ENCODE measurements at regions not wholly inside any gene's neighbourhood (a gene's known extent, or its start where the extent isn't known, plus 50 kb on each side); places are given as distances from the start of the nearest gene placed in this dataset.

DNA sequence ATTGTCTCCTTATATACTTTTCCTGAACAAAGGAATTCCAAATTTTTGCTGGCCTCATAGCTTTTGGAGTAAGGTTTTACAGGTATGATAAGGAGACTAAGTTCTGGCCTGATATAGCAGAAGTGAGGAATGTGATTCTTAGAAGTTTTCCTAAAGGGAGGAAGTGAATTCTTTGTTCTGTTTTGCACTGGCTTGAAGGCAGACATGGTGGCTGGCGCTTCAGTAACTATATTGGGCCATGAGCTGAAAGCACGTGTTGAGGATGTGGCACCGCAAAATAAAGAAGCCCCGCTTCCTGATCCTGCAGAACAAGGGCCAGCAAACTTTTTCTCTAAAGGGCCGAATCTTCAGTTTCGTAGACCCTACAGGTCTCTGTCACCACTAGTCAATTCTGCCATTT, 224.2 kb downstream of the SNX18 start:
- DNase-seq = no peak
- Histone ChIP-seq H3K9me3 (replicated peaks in 1 of 2; ENCODE audit: control insufficient read depth in 1 of 2, insufficient read depth in 1 of 2, low read length in 2 of 2) (no peaks in the 10 kb centered on the region), H3K4me2 (replicated peaks; ENCODE audit: extremely low read depth, low read length, poor library complexity, severe bottlenecking) (no peak overlapping the region), H4K20me1 (ENCODE audit: insufficient read depth, low read length) (no peaks in the 10 kb centered on the region), H3K79me2 (ENCODE audit: insufficient read depth, low read length) (no peaks in the 10 kb centered on the region), H3K4me3 (replicated peaks in 1 of 3; ENCODE audit: low read depth in 2 of 3, low read length in 3 of 3) (no peak overlapping the region), H3K4me1 (ENCODE audit: control insufficient read depth in 1 of 2, insufficient read depth in 2 of 2, low read length in 2 of 2) (peaks cover 38 to 66% of the 10 kb centered on the region in 2 donors), H3K27ac (ENCODE audit: low read depth in 1 of 2, low read length in 2 of 2) (no peak overlapping the region), H3K36me3 (replicated peaks in 1 of 2; ENCODE audit: control insufficient read depth in 1 of 2, insufficient read depth in 2 of 2, low read length in 2 of 2) (no peaks in the 10 kb centered on the region), H3K9ac (ENCODE audit: insufficient read depth, low read length, poor library complexity, severe bottlenecking) (no peak overlapping the region), H2AFZ (ENCODE audit: insufficient read depth, low read depth, low read length, poor library complexity, severe bottlenecking) (no peak overlapping the region), H3K27me3 (ENCODE audit: control insufficient read depth in 2 of 2, insufficient read depth in 2 of 2, low read length in 2 of 2) (no peaks in the 10 kb centered on the region)
- H3K27me3 Mint-ChIP-seq (ENCODE audit: low read depth in 3 of 3) = peaks cover 0 to 4% (median 3%) of the 10 kb centered on the region in 3 donors
- TF ChIP-seq, protein P1, sequence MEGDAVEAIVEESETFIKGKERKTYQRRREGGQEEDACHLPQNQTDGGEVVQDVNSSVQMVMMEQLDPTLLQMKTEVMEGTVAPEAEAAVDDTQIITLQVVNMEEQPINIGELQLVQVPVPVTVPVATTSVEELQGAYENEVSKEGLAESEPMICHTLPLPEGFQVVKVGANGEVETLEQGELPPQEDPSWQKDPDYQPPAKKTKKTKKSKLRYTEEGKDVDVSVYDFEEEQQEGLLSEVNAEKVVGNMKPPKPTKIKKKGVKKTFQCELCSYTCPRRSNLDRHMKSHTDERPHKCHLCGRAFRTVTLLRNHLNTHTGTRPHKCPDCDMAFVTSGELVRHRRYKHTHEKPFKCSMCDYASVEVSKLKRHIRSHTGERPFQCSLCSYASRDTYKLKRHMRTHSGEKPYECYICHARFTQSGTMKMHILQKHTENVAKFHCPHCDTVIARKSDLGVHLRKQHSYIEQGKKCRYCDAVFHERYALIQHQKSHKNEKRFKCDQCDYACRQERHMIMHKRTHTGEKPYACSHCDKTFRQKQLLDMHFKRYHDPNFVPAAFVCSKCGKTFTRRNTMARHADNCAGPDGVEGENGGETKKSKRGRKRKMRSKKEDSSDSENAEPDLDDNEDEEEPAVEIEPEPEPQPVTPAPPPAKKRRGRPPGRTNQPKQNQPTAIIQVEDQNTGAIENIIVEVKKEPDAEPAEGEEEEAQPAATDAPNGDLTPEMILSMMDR (IDR thresholded peaks at IDR 0.05) = no peak
- H3K4me3 Mint-ChIP-seq = no peak overlapping the region
- peaks cover 53% of the 10 kb centered on the region for H3K4me1 Mint-ChIP-seq
- intact Hi-C loops (cut with micrococcal nuclease) = loop anchor here in 1 of 2 donors (5.0 to 10.0 kb wide), 2 partner anchors 69 to 217 kb away; no protein-coding TSS in a partner anchor
- WGBS (ENCODE audit: insufficient coverage) = 50% methylated on average over 4 of the region's 6 CpGs
- H3K9me3 Mint-ChIP-seq = peaks cover 0 to 3% (median 0%) of the 10 kb centered on the region in 7 donors
- no peaks in the 10 kb centered on the region for H3K36me3 Mint-ChIP-seq
- H3K27ac Mint-ChIP-seq = peak overlapping the region in 3 of 7 donors; percentile 15 to 48 (median 42)

DNA sequence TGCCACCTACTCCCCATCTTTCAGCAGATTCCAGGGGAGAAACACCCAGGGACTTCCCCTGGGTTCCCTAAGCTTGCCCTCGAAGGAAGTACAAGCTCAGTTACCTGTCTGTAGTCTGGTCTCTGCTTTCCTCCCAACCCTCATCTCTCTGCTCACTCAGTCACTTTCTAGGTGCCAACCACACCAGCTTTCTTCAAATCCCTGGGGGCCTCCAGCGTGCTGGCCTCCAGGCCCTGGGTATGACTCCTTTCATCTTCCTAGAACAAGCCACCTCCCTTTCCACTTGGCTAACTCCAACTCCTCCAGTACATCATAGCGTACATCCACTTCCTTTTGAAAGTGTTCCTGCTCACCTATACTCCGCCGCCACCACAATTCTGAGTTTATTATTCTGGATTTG, 222.6 kb downstream of the SNX18 start:
- no peaks in the 10 kb centered on the region for H3K36me3 Mint-ChIP-seq
- H3K27ac ChIP-seq (ENCODE audit: low read depth in 1 of 2, low read length in 2 of 2) = no peak overlapping the region
- no peak for DNase-seq
- WGBS (ENCODE audit: insufficient coverage) = 90% methylated on average over 5 of the region's 5 CpGs
- H3K9me3 ChIP-seq (replicated peaks in 1 of 2; ENCODE audit: control insufficient read depth in 1 of 2, insufficient read depth in 1 of 2, low read length in 2 of 2) = no peaks in the 10 kb centered on the region
- peaks cover 29 to 55% of the 10 kb centered on the region in 2 donors for H3K4me1 ChIP-seq (ENCODE audit: control insufficient read depth in 1 of 2, insufficient read depth in 2 of 2, low read length in 2 of 2)
- no peaks in the 10 kb centered on the region for H3K79me2 ChIP-seq (ENCODE audit: insufficient read depth, low read length)
- H3K27me3 ChIP-seq (ENCODE audit: control insufficient read depth in 2 of 2, insufficient read depth in 2 of 2, low read length in 2 of 2) = no peaks in the 10 kb centered on the region
- no peaks in the 10 kb centered on the region for H3K36me3 ChIP-seq (replicated peaks in 1 of 2; ENCODE audit: control insufficient read depth in 1 of 2, insufficient read depth in 2 of 2, low read length in 2 of 2)
- peaks cover 0 to 4% (median 3%) of the 10 kb centered on the region in 3 donors for H3K27me3 Mint-ChIP-seq (ENCODE audit: low read depth in 3 of 3)
- H3K4me3 ChIP-seq (replicated peaks in 1 of 3; ENCODE audit: low read depth in 2 of 3, low read length in 3 of 3) = no peak overlapping the region
- H4K20me1 ChIP-seq (ENCODE audit: insufficient read depth, low read length) = no peaks in the 10 kb centered on the region
- no peak overlapping the region for H3K27ac Mint-ChIP-seq
- H3K9ac ChIP-seq (ENCODE audit: insufficient read depth, low read length, poor library complexity, severe bottlenecking) = no peak overlapping the region
- H3K4me3 Mint-ChIP-seq = no peak overlapping the region
- intact Hi-C loops (cut with micrococcal nuclease) = loop anchor here in 1 of 2 donors (5.0 to 10.0 kb wide), 2 partner anchors 68 to 215 kb away; no protein-coding TSS in a partner anchor
- H3K9me3 Mint-ChIP-seq = peaks cover 0 to 3% (median 0%) of the 10 kb centered on the region in 7 donors
- TF ChIP-seq, protein P1 (IDR thresholded peaks at IDR 0.05) = no peak
- peaks cover 45% of the 10 kb centered on the region for H3K4me1 Mint-ChIP-seq
- no peak overlapping the region for H2AFZ ChIP-seq (ENCODE audit: insufficient read depth, low read depth, low read length, poor library complexity, severe bottlenecking)
- no peak overlapping the region for H3K4me2 ChIP-seq (replicated peaks; ENCODE audit: extremely low read depth, low read length, poor library complexity, severe bottlenecking)
